ENCODE measurements at regions not wholly inside any gene's neighbourhood (a gene's known extent, or its start where the extent isn't known, plus 50 kb on each side); places are given as distances from the start of the nearest gene placed in this dataset.
"Not testable (repeated sequence)": the region's sequence is repeated elsewhere in the genome, so short reads cannot be mapped to it uniquely, and the experiment has no call there.

DNA sequence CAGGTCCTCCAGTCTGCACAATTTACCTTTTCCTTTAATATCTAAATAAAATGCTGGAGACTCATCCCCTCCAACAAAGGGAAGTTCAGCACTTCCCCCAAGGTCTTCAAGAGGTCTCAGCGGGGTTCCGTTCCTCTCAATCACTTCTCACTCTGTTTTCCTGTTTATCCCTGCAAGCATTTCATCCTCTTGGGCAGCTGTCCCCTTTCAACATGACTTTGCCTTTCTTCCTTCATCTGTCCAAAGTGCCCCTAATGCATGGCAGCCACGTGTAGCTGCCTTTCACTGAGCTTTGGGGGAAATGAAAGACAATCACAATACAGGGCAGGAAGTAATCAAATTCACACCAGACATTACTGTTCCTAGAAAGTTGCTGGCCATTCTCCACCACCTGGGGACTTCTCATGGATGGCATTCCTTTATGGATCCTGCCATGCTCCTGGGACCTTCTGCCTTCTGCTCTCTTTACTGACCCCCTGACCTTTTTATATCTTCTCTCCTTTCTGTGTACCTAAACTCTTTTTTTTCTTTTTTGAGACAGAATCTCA is 79.7 kb upstream of the USP9X start:
- no peak for DNase-seq

DNA sequence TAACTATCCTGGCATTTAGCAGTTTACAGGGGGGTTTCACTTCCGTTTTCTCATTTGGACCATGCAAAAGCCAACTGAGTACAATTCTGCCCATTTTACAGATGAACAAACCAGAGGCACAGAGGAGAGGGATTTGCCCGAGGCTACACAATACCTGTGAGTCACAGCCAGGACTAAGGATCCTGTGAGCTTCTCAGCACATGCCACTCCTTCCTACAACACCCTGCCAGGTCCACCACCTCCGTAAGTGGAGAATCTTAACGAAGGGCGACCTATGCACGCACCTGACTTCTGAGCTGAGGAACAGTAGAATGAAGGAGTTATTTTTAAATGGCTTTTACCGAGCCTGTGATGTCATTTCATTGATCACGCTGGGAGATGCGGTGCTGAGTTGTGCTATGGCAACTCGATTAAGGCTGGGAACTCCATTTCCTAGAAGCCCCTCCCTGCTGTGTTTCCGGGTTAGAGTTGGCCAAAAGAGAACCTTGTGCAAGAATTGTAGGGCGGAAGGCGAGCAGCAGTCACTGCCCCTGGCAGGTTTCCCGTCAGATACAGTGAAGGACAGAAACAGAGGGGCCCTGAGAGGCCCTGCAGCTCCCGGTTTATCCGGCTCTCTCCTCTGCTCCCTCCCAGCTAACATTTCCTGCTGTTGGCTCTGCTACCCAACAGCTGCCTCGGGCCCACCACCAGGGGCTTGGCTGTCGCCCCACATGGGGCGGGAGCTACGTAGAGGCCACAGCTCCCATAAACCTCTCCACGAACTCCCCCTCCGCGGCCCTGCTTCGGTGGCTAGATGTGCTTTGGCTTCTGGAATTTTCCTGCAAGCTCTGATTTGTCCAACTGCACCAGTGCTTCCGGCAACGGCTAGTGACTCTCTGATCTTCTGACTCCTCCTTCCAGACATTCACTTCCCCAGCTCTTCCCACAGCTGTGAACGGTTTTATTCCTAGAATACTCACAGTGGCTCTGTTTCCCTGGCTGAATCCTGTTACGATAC is 75.1 kb upstream of the USP9X start:
- peak in 2 of 4 experiments; percentile 6 to 18 for DNase-seq

DNA sequence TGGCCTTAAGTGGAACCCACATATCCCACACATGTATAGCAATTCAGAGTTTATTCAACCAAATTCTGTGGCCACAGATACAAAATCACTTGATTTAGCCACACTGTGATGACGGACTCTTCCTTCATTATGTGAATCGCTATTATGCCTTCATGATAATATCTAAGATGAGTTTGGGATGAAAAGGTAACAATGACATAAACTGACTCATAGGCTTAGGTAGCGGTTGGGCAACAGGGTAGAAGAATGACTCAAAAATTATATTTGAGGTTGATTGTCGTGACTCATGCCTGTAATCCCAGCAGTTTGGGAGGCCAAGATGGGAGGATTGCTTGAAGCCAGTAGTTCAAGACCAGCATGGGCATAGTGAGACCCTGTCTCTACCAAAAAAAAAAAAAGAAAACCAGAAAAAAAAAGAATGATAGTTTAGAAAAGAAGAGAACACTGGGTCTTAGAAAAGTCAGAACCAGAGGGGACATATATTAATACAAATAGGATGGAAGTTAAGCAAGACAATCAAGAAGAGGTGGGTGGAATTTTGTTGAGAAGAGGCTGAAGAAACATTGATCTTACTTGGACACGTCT is 70.4 kb upstream of the USP9X start:
- no peak for DNase-seq

DNA sequence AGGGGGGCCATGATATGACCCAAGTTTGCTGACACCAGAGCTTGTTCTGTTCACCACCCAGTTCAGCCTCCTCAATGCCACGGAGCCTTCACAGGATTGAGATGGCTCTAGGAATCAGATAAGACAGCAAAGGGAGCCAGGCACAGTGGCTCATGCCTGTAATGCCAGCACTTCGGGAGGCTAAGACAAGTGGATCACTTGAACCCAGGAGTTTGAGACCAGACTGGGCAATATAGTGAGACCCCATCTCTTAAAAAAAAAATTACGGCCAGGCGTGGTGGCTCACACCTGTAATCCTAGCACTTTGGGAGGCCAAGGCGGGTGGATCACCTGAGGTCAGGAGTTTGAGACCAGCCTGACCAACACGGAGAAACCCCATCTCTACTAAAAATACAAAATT is 67.5 kb upstream of the USP9X start:
- not testable (repeated sequence) for DNase-seq

DNA sequence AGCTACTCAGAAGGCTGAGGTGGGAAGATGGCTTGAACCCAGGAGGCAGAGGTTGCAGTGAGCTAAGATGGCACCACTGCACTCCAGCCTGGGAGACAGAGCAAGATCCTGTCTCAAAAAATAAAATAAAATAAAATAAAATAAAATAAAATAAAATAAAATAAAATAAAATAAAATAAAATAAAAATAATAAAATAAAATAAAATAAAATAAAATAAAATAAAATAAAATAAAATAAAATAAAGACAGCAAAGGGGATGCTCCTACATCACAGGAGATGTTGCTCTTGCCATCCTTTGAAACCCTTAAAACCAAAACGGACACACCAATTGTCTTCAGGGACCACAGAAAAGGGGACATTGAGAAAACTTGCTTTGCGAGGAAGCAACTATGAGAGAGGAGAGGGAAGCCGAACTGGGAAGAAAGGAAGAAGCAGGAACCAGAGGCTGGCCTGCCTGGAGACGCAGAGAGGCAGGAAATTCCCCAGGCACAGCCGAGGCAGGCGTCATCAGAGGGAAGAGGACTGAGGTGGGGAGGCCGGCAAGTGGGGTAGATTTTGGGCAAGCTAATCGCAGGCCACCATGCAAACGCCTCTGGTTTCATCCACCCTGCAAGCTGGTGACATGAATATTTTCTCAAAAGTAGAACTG is 66.7 kb upstream of the USP9X start:
- not testable (repeated sequence) for DNase-seq

DNA sequence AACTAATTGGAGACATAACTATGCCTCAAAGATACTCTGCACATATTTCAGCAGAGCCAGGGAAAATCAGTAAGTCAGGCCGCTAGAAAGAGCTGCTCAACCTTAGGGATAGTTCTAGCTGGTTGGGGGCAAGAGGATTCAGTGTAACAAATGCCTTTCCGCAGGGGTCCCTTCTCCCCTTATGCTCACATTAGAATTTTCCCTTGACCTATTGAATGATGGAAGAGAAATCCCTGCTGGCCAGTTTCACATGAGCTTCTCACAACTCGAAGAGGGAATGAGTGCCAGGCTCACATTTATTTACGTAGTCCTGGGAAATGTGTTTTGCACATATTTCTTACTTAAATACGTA is 66.2 kb upstream of the USP9X start:
- DNase-seq: no peak

DNA sequence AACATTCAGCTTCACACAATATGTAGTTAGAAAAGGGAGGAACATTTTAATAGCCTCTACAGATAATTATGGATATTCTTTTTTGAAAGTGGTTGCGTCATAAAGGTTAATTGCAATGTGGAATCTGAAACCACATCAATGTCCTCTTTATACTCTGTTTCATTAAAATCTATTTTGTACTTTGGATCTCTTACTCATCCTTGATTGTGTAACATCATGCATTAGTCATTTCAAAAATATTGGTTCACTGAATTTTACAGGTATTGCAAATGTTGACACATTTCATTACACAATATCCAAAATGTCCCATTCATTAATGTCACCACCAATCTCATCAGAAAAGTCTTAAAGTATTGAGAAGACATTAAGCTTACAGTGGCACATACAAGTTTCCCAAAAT is 62.7 kb upstream of the USP9X start:
- no peak for DNase-seq

DNA sequence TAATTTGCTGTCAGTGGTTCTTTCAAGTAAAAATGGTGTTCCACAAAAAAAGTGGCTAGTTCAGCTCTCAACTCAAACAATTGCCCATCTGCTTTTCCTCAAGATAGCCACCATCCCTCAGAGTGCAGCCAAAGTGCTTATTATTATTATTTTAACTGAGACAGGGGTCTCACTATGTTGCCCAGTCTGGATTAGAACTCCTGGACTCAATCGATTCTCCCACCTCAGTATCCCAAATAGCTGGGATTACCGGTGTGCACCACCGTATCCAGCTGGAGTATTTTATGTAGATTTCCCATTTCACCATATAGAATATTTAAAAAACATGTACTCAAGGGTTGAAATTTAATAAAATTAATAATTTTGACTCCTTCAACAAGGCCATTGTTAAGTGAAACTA is 62.1 kb upstream of the USP9X start:
- no peak for DNase-seq

DNA sequence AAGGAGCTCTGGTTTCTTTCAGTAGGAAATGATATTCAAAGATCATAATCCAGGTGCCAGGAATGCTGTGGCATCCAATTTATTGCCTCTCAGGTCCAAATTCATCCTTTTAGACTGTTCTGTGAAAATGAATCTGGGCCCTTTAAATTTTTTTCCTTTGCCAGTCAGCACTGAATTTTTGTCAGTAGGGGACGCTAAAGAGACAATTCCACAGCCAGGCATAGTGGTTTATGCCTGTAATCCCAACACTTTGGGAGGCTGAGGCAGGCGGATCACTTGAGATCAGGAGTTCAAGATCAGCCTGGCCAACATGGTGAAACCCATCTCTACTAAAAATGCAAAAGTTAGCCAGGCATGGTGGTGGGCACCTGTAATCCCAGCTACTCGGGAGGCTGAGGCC is 60.9 kb upstream of the USP9X start:
- DNase-seq: not testable (repeated sequence)

DNA sequence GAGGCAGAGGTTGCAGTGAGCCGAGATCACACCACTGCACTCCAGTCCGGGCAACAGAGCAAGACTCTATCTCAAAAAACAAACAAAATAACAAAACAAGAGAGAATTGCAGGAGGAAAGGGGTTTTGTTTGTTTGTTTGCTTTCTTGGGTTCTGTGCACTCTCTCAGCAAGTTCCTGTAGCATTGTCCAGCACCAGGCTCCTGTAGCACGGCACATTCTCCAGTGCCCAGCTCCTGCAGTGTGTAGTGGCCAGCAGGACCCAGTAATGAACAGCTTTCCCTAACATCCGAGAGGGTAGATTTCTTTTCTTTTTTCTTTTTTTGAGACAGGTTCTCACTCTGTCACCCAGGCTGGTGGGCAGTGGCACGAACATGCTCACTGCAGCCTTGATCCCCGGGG is 60.5 kb upstream of the USP9X start:
- DNase-seq: no peak

DNA sequence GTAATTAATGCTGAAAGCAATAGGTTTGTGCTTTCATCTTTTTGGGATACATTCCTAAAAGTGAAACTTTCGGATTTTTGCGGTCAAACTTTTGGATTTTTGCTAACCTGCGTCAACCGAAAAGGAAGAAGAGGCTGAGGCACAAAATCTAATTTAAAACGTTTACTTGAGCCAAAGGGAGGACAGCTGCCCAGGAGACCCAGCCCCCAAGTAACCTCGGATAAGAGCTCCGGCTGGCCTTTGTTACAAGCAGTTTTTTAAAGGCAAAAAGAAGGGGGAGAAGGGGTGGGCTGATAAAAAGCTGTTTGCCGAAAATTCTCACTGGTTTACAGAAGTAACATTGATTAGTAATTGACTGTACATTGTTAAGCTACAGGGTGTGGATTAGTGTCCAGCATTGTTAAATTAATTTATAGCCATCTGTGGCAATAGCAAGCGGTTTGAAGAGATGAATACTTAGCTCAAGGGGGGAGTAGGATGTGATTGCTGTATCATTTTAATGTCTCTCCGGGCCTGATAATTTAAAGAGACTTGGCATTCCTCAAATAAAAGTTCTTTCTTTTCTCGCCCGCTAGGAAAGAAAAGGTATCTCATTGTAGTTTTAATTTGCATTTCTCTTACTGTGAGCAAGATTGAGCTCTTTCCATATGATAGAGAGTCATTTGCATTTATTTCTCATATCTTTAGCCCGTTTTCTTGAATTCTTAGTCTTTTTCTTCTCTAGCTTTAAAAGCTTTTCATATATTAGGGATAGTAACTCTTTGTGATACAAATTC is 59.1 kb upstream of the USP9X start:
- DNase-seq: no peak

DNA sequence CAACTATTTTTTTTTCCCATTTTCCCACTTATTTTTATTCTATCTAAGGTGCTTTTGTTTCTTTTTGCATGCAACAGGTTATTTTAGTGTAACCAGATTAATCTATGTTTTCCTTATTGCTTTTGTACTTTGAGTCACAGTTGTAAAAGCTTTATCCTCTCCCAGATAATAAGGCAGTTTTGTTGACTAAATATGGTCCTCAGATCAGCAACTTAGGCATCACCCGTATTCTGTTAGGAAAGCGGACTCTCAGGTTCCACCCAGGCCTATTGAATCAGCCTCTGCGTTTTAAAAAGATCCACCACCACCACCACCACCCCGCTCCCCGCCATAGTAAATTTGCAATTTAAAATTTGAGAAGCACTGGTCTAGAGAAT is 58.6 kb upstream of the USP9X start:
- no peak for DNase-seq

DNA sequence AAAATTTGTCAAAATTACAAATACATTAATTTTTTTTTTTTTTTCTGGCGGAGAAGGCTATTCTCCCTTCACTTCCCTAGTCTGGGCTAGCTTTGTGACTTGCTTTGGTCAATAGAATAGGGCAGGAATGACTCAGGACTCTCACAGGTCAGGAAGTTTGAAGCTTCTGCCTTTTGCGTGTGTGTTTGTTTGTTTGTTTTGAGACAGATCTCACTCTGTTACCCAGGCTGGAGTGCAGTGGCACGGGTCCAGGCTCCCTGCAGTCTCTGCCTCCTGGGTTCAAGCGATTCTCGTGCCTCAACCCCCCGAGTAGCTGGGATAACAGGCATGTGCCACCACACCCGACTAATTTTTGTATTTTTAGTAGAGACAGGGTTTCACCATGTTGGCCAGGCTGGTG is 55.9 kb upstream of the USP9X start:
- DNase-seq: no peak

DNA sequence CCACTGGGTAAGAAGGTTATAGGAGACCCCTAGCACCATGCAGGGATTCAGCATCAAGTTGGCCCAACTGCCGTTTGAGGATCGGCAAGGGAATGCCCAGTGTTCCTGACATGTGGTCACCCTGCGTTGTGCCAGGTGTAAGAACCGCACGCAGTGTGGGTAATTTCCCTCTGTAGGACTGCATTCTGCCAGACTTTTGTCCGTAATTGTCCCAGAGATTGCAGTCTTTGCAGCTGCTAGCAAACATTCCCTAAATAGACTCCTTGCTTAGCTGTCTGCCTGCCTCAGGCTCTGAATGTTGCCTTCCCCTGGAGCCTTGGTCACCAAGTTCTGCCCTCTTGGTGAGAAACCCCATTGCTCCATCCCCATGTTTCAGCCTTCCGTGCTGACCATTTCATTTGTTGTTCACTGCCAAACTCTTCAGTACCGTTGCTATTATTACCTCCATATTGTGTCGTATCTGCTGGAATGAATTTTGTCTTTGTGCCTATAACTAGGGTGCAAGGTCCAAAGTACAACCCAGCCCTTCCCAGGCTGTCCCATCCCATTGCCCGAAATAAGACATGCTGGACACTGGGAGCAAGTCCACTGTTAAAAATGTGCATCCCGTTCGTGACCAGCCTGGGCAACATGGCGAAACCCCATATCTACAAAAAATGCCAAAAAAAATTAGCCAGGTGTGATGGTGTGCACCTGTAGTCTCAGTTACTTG is 53.8 kb upstream of the USP9X start:
- no peak for DNase-seq

DNA sequence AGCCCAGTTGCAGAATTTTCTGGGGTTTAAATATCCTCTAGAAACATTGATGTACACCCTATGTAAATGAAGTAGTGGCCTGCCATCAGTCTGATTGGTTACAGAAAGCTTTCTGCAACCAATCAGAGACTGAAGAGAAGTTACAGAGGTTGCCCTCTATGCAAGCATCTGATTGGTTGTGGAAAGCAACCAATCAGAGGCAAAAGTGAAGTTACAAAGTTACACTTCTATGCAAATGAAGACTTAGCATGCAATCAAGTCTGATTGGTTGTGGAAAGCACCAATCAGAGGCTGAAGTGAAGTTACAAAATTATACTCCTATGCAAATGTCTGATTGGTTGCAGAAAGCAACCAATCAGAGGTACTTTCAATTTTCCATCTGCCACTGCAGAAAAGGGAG is 51.9 kb upstream of the USP9X start:
- no peak for DNase-seq

DNA sequence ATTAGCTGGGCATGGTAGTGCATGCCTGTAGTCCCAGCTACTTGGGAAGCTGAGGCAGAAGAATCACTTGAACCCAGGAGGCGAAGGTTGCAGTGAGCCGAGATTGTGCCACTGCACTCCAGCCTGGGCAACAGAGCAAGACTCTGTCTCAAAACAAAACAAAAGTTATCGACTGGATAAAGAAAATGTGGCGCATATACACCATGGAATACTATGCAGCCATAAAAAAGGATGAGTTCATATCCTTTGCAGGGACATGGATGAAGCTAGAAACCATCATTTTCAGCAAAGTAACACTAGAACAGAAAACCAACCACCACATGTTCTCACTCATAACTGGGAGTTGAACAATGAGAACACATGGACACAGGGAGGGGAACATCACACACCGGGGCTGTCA is 50.3 kb upstream of the USP9X start:
- DNase-seq: not testable (repeated sequence)
